Activated CD8-positive, alpha-beta T cell treated with anti-CD3 and anti-CD28 coated beads for 36 hours (primary cell): ENCODE measurements at regions not wholly inside any gene's neighbourhood (a gene's known extent, or its start where the extent isn't known, plus 50 kb on each side); places are given as distances from the start of the nearest gene placed in this dataset.

Experiments used
- ATAC-seq: fragments of 200-7000 bp; cut with Tn5 transposase; one replicate; pipeline ENCODE4 v1.10.0; 2021; ENCODE audit warnings: mild to moderate bottlenecking, moderate library complexity
- CTCF ChIA-PET: fragments of 350-600 bp; sonication (Branson Sonifier 250); formaldehyde crosslinking; loops from one replicate; lab custom pipeline; 2021; ENCODE audit warnings: antibody characterized with exemption; lab: Charles Lee
- POLR2A ChIA-PET: fragments of 350-600 bp; sonication (Branson Sonifier 250); formaldehyde crosslinking; loops from one replicate; lab custom pipeline; 2021; ENCODE audit warnings: antibody characterized with exemption; lab: Charles Lee
- DNase-seq: peaks from one replicate; pipeline ENCODE4 v3.0.0-alpha.2; 2020
- H3K27ac Mint-ChIP-seq: one replicate; pipeline ENCODE4 v1.8.0; 2021; ENCODE audit warnings: mild to moderate bottlenecking, mixed read lengths
- H3K27me3 Mint-ChIP-seq: one replicate; pipeline ENCODE4 v1.8.0; 2021; ENCODE audit warnings: mixed read lengths
- H3K36me3 Mint-ChIP-seq: one replicate; pipeline ENCODE4 v1.8.0; 2021; ENCODE audit warnings: low read depth, mixed read lengths
- H3K4me1 Mint-ChIP-seq: one replicate; pipeline ENCODE4 v1.8.0; 2021; ENCODE audit warnings: low read depth, mixed read lengths
- H3K4me3 Mint-ChIP-seq: one replicate; pipeline ENCODE4 v1.8.0; 2021; ENCODE audit warnings: mild to moderate bottlenecking, moderate library complexity, mixed read lengths
- H3K9me3 Mint-ChIP-seq: one replicate; pipeline ENCODE4 v1.8.0; 2021; ENCODE audit warnings: mixed read lengths
- CTCF ChIP-seq: fragments of 200-600 bp; IDR thresholded peaks from one replicate; pipeline ENCODE4 v1.8.0; 2022; ENCODE audit warnings: antibody characterized with exemption, mild to moderate bottlenecking
- intact Hi-C: fragments of 100-400 bp; cut with micrococcal nuclease; formaldehyde crosslinking; loops from one replicate; pipeline ENCODE4 v1.10.0; 2022

GRCh38 chr5:2330325-2331130 lies 420.9 kb downstream of the IRX2 start:
- H3K27ac Mint-ChIP-seq: no peak overlapping the region
- H3K9me3 Mint-ChIP-seq: peaks cover 2% of the 10 kb centered on the region
- no peak for DNase-seq
- no peak for ATAC-seq
- H3K36me3 Mint-ChIP-seq: no peaks in the 10 kb centered on the region
- H3K27me3 Mint-ChIP-seq: no peaks in the 10 kb centered on the region
- no peak for TF ChIP-seq CTCF
- no peaks in the 10 kb centered on the region for H3K4me1 Mint-ChIP-seq
- intact Hi-C loops: no loop called here
- H3K4me3 Mint-ChIP-seq: no peak overlapping the region
- ChIA-PET CTCF (no interaction called here), POLR2A (no interaction called here)

- no peak for DNase-seq
- no peak overlapping the region for H3K27ac Mint-ChIP-seq
- no peak overlapping the region for H3K4me3 Mint-ChIP-seq
- ChIA-PET CTCF (no interaction called here), POLR2A (no interaction called here)
- no peak for TF ChIP-seq CTCF
- H3K27me3 Mint-ChIP-seq: no peaks in the 10 kb centered on the region
- intact Hi-C loops: no loop called here
- H3K4me1 Mint-ChIP-seq: no peaks in the 10 kb centered on the region
- peaks cover 2% of the 10 kb centered on the region for H3K9me3 Mint-ChIP-seq
- no peak for ATAC-seq
- H3K36me3 Mint-ChIP-seq: no peaks in the 10 kb centered on the region
These were observed 421.7 kb downstream of the IRX2 start for GRCh38 chr5:2329741-2330140.

GRCh38 chr5:2326601-2327000 lies 424.9 kb downstream of the IRX2 start:
- POLR2A ChIA-PET: no interaction called here
- H3K4me1 Mint-ChIP-seq: no peaks in the 10 kb centered on the region
- DNase-seq (no peak), ATAC-seq (no peak)
- TF ChIP-seq CTCF: no peak
- intact Hi-C loops: no loop called here
- H3K27ac Mint-ChIP-seq: no peak overlapping the region
- H3K9me3 Mint-ChIP-seq: no peaks in the 10 kb centered on the region
- CTCF ChIA-PET: no interaction called here
- H3K36me3 Mint-ChIP-seq: no peaks in the 10 kb centered on the region
- H3K4me3 Mint-ChIP-seq: no peak overlapping the region
- peaks cover 5% of the 10 kb centered on the region for H3K27me3 Mint-ChIP-seq

- H3K27ac Mint-ChIP-seq: no peak overlapping the region
- no peaks in the 10 kb centered on the region for H3K4me1 Mint-ChIP-seq
- peaks cover 9% of the 10 kb centered on the region for H3K27me3 Mint-ChIP-seq
- no peak for TF ChIP-seq CTCF
- ChIA-PET POLR2A (no interaction called here), CTCF (no interaction called here)
- no peak overlapping the region for H3K4me3 Mint-ChIP-seq
- no peak for ATAC-seq
- intact Hi-C loops: no loop called here
- DNase-seq: no peak
- no peaks in the 10 kb centered on the region for H3K36me3 Mint-ChIP-seq
- no peaks in the 10 kb centered on the region for H3K9me3 Mint-ChIP-seq
These were observed 426.7 kb downstream of the IRX2 start for GRCh38 chr5:2324788-2325187.

- Mint-ChIP-seq H3K4me1 (no peaks in the 10 kb centered on the region), H3K4me3 (no peak overlapping the region), H3K36me3 (no peaks in the 10 kb centered on the region), H3K27me3 (peaks cover 9% of the 10 kb centered on the region), H3K9me3 (no peaks in the 10 kb centered on the region), H3K27ac (no peak overlapping the region)
- no peak for ATAC-seq
- POLR2A ChIA-PET: no interaction called here
- intact Hi-C loops: no loop called here
- TF ChIP-seq CTCF: no peak
- CTCF ChIA-PET: no interaction called here
- DNase-seq: no peak
These were observed 430.9 kb downstream of the IRX2 start for GRCh38 chr5:2320611-2321010.
